Spleen (tissue), 7 donors: ENCODE measurements at regions not wholly inside any gene's neighbourhood (a gene's known extent, or its start where the extent isn't known, plus 50 kb on each side); places are given as distances from the start of the nearest gene placed in this dataset.

Experiments used
- POLR2AphosphoS5 ChIP-seq, 3 donors: sonication (generic); formaldehyde crosslinking; IDR thresholded peaks; one replicate each; pipeline ENCODE4 v1.5.1; 2017; ENCODE audit warnings: antibody characterized with exemption in 3 of 3
- TF ChIP-seq, protein P1 (sequence below), 11 experiments: fragments of 200-600 bp in 7 of 11; fragments of 450-650 bp in 4 of 11; sonication (generic) in 4 of 11; IDR thresholded peaks in 8 of 11; conservative IDR thresholded peaks in 3 of 11; 1 replicate in 7 of 11; 2 replicates in 4 of 11; pipeline versions ENCODE4 v1.4.0 to v1.8.0; 2016 to 2021; ENCODE audit warnings: antibody characterized with exemption in 11 of 11, inconsistent platforms in 4 of 11, mild to moderate bottlenecking in 1 of 11
- donor health status: DM: no; HTN: no; CAD: no; lungs with moderate emphysema.
- donor health status: DM: no; HTN: no; CAD: no.
- donor health status: DM: no; HTN: no; CAD: no.

DNA sequence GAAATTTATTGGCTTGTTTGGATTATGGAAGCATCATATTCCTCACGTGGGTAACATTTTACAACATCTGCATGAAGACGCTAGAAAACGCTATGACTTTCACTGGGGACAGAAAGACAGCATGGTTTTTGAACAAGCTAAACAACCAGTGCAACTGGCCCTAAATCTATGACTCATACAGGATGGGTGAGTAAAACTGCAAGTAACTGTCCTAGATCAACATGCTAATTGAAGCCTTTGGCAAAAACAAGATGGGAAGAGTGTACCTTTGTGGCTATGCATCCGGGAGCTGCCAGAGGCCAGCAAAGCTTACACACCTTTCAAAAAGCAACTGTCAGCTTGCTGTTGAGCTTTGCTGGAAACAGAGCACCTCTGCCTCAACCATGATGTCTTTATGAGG lies 1096.0 kb upstream of the DDX18 start:
- TF ChIP-seq, protein P1, sequence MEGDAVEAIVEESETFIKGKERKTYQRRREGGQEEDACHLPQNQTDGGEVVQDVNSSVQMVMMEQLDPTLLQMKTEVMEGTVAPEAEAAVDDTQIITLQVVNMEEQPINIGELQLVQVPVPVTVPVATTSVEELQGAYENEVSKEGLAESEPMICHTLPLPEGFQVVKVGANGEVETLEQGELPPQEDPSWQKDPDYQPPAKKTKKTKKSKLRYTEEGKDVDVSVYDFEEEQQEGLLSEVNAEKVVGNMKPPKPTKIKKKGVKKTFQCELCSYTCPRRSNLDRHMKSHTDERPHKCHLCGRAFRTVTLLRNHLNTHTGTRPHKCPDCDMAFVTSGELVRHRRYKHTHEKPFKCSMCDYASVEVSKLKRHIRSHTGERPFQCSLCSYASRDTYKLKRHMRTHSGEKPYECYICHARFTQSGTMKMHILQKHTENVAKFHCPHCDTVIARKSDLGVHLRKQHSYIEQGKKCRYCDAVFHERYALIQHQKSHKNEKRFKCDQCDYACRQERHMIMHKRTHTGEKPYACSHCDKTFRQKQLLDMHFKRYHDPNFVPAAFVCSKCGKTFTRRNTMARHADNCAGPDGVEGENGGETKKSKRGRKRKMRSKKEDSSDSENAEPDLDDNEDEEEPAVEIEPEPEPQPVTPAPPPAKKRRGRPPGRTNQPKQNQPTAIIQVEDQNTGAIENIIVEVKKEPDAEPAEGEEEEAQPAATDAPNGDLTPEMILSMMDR (IDR thresholded peaks at IDR 0.05 in 8 of 11, conservative IDR thresholded peaks at IDR 0.05 in 3 of 11): no peak
- no peak for TF ChIP-seq POLR2AphosphoS5 (IDR thresholded peaks at IDR 0.05)
